ENCODE measurements at regions not wholly inside any gene's neighbourhood (a gene's known extent, or its start where the extent isn't known, plus 50 kb on each side); places are given as distances from the start of the nearest gene placed in this dataset.

DNA sequence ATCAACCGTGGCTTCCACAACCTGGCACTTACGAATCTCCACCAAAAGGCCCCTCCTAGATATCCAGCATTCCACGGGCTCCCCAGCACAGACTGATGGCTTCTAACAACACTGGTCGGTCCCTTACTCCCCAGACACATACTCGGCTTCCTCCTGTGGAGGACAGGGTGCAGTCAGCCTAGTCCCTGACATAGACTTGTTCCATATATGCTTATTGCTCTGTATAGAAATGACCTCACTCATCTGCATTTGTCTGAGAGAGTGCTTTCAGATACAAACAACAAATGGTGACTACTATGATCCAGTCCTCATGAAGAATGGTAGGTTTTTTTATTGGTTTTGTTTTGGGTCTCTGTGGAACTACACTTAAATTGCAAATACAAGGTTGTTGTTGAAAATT is 72.4 kb downstream of the TMEM215 start:
- BruUV-seq (replicated peaks) = no TSS peak
- in situ Hi-C loops (cut with HindIII; ENCODE audit: low pct_unique_long_range_greater_than_20kb, low sequenced_read_pairs) (no loop called here), intact Hi-C loops (cut with micrococcal nuclease; ENCODE audit: unreplicated experiment) (no loop called here)
- POLR2A ChIA-PET = no interaction called here
- no peaks in the 10 kb centered on the region for H3K4me1 ChIP-seq (ENCODE audit: control insufficient read depth, insufficient read depth, low read length)
- no peak overlapping the region for H3K4me3 ChIP-seq (ENCODE audit: low read depth in 2 of 2, low read length in 2 of 2)
- TF ChIP-seq TCF7L2 (IDR thresholded peaks at IDR 0.05; ENCODE audit: low read depth, low read length) (no peak), POLR2AphosphoS5 (IDR thresholded peaks at IDR 0.05; ENCODE audit: low read depth, low read length) (no peak), SIN3A (IDR thresholded peaks at IDR 0.05; ENCODE audit: borderline replicate concordance, insufficient read depth, low read depth, low read length) (no peak)
- TF ChIP-seq, protein P1, sequence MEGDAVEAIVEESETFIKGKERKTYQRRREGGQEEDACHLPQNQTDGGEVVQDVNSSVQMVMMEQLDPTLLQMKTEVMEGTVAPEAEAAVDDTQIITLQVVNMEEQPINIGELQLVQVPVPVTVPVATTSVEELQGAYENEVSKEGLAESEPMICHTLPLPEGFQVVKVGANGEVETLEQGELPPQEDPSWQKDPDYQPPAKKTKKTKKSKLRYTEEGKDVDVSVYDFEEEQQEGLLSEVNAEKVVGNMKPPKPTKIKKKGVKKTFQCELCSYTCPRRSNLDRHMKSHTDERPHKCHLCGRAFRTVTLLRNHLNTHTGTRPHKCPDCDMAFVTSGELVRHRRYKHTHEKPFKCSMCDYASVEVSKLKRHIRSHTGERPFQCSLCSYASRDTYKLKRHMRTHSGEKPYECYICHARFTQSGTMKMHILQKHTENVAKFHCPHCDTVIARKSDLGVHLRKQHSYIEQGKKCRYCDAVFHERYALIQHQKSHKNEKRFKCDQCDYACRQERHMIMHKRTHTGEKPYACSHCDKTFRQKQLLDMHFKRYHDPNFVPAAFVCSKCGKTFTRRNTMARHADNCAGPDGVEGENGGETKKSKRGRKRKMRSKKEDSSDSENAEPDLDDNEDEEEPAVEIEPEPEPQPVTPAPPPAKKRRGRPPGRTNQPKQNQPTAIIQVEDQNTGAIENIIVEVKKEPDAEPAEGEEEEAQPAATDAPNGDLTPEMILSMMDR (IDR thresholded peaks at IDR 0.05) = no peak
- TF ChIP-seq, protein P2, sequence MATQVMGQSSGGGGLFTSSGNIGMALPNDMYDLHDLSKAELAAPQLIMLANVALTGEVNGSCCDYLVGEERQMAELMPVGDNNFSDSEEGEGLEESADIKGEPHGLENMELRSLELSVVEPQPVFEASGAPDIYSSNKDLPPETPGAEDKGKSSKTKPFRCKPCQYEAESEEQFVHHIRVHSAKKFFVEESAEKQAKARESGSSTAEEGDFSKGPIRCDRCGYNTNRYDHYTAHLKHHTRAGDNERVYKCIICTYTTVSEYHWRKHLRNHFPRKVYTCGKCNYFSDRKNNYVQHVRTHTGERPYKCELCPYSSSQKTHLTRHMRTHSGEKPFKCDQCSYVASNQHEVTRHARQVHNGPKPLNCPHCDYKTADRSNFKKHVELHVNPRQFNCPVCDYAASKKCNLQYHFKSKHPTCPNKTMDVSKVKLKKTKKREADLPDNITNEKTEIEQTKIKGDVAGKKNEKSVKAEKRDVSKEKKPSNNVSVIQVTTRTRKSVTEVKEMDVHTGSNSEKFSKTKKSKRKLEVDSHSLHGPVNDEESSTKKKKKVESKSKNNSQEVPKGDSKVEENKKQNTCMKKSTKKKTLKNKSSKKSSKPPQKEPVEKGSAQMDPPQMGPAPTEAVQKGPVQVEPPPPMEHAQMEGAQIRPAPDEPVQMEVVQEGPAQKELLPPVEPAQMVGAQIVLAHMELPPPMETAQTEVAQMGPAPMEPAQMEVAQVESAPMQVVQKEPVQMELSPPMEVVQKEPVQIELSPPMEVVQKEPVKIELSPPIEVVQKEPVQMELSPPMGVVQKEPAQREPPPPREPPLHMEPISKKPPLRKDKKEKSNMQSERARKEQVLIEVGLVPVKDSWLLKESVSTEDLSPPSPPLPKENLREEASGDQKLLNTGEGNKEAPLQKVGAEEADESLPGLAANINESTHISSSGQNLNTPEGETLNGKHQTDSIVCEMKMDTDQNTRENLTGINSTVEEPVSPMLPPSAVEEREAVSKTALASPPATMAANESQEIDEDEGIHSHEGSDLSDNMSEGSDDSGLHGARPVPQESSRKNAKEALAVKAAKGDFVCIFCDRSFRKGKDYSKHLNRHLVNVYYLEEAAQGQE (IDR thresholded peaks at IDR 0.05; ENCODE audit: insufficient read depth in 1 of 2, low read depth in 2 of 2, low read length in 1 of 2) = no peak
- peaks cover 4% of the 10 kb centered on the region; the same call in 1 of the 2 replicates for H3K27me3 ChIP-seq (ENCODE audit: control insufficient read depth, insufficient read depth, low read length)
- ATAC-seq = no peak
- no peak for DNase-seq (ENCODE audit: low read depth, low spot score)
- H3K9me3 ChIP-seq (ENCODE audit: control insufficient read depth, insufficient read depth, low read depth, low read length) = no peaks in the 10 kb centered on the region
- CTCF ChIA-PET = no interaction called here
- H3K36me3 ChIP-seq (ENCODE audit: control insufficient read depth, insufficient read depth, low read length) = no peaks in the 10 kb centered on the region
- H3K27ac ChIP-seq (ENCODE audit: low read length) = no peak overlapping the region

DNA sequence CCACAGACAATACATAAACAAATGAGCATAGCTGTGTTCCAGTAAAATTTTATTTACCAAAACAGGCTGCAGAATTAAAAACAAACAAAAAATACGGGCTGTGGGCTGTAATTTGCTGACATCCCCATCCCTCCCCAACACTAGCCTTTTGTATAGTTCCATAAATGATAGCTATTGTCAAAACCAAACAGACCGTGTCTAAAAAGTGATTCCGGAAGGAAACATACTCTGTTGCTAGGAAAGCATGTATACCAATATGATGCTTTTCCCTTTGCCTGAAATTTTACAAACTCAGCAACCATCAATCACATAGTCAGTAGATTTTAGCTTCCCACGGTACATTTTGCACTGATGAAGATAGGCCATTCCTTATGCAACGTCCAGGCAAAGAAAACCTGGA is 80.0 kb downstream of the TMEM215 start:
- no peaks in the 10 kb centered on the region for H3K36me3 ChIP-seq (ENCODE audit: control insufficient read depth, insufficient read depth, low read length)
- BruUV-seq (replicated peaks) = no TSS peak
- no peaks in the 10 kb centered on the region for H3K4me1 ChIP-seq (ENCODE audit: control insufficient read depth, insufficient read depth, low read length)
- peaks cover 8% of the 10 kb centered on the region for H3K27me3 ChIP-seq (ENCODE audit: control insufficient read depth, insufficient read depth, low read length)
- DNase-seq (ENCODE audit: low read depth, low spot score) = no peak
- no peaks in the 10 kb centered on the region for H3K9me3 ChIP-seq (ENCODE audit: control insufficient read depth, insufficient read depth, low read depth, low read length)
- no peak for ATAC-seq
- ChIA-PET CTCF (no interaction called here), POLR2A (no interaction called here)
- in situ Hi-C loops (cut with HindIII; ENCODE audit: low pct_unique_long_range_greater_than_20kb, low sequenced_read_pairs) (no loop called here), intact Hi-C loops (cut with micrococcal nuclease; ENCODE audit: unreplicated experiment) (loop anchor here (5.0 kb wide), 1 partner anchor 81 kb away; the partner anchor contains the start of gene TMEM215)
- no peak overlapping the region for H3K4me3 ChIP-seq (ENCODE audit: low read depth in 2 of 2, low read length in 2 of 2)
- TF ChIP-seq SIN3A (IDR thresholded peaks at IDR 0.05; ENCODE audit: borderline replicate concordance, insufficient read depth, low read depth, low read length) = no peak
- no peak for TF ChIP-seq TCF7L2 (IDR thresholded peaks at IDR 0.05; ENCODE audit: low read depth, low read length)
- no peak for TF ChIP-seq POLR2AphosphoS5 (IDR thresholded peaks at IDR 0.05; ENCODE audit: low read depth, low read length)
- TF ChIP-seq, protein P1 (IDR thresholded peaks at IDR 0.05) = no peak
- TF ChIP-seq, protein P2 (IDR thresholded peaks at IDR 0.05; ENCODE audit: insufficient read depth in 1 of 2, low read depth in 2 of 2, low read length in 1 of 2) = no peak
- no peak overlapping the region for H3K27ac ChIP-seq (ENCODE audit: low read length)

Measured in Panc1 (cell line).